Right lobe of liver (tissue), 4 donors: ENCODE measurements at regions not wholly inside any gene's neighbourhood (a gene's known extent, or its start where the extent isn't known, plus 50 kb on each side); places are given as distances from the start of the nearest gene placed in this dataset.

ENCODE experiments used
- POLR2A ChIP-seq: fragments of 450-650 bp; IDR thresholded peaks from one replicate; pipeline ENCODE4 v1.6.1; 2017; ENCODE audit warnings: antibody characterized with exemption, mild to moderate bottlenecking
- TF ChIP-seq, protein P1 (sequence below), 4 donors: fragments of 200-600 bp in 3 of 4; fragments of 450-650 bp in 1 of 4; IDR thresholded peaks; one replicate each; pipeline versions ENCODE4 v1.5.1 to v1.8.0; 2016 to 2022; ENCODE audit warnings: antibody characterized with exemption in 4 of 4, mild to moderate bottlenecking in 2 of 4
- donor health status: DM: no; HTN: no; CAD: no.
- donor health status: DM: no; HTN: no; CAD: no.
- donor health status: DM: no; HTN: yes; CAD: no.

DNA sequence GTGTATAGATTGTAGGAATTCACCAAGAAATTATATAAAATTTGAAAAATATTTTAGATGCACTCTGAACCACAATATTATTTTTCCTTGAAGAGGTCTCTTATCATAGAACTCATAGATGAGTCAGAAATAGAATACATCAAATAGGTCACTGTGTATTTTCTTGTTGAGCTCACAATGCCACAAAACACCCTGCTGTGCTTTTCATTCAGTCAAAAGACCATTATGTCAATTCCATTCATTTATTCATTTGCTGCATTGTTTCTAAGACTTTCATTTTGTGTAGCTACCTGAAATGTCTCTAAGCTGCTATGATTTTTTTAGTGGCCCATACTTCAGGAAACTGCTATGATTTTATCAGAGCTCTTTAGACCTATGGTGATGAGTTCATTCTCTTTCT lies 231.9 kb upstream of the AVPR1A start:
- TF ChIP-seq, protein P1, sequence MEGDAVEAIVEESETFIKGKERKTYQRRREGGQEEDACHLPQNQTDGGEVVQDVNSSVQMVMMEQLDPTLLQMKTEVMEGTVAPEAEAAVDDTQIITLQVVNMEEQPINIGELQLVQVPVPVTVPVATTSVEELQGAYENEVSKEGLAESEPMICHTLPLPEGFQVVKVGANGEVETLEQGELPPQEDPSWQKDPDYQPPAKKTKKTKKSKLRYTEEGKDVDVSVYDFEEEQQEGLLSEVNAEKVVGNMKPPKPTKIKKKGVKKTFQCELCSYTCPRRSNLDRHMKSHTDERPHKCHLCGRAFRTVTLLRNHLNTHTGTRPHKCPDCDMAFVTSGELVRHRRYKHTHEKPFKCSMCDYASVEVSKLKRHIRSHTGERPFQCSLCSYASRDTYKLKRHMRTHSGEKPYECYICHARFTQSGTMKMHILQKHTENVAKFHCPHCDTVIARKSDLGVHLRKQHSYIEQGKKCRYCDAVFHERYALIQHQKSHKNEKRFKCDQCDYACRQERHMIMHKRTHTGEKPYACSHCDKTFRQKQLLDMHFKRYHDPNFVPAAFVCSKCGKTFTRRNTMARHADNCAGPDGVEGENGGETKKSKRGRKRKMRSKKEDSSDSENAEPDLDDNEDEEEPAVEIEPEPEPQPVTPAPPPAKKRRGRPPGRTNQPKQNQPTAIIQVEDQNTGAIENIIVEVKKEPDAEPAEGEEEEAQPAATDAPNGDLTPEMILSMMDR (IDR thresholded peaks at IDR 0.05): no peak
- no peak for TF ChIP-seq POLR2A
